Transverse colon (tissue), 4 donors: ENCODE measurements at regions not wholly inside any gene's neighbourhood (a gene's known extent, or its start where the extent isn't known, plus 50 kb on each side); places are given as distances from the start of the nearest gene placed in this dataset.

Experiments
- POLR2AphosphoS5 ChIP-seq, 3 donors: sonication (generic); formaldehyde crosslinking; IDR thresholded peaks; one replicate each; pipeline ENCODE4 v1.6.1; 2016; ENCODE audit warnings: antibody characterized with exemption in 3 of 3
- TF ChIP-seq, protein P1 (sequence below), 5 experiments: fragments of 200-600 bp in 3 of 5; fragments of 450-650 bp in 2 of 5; sonication (generic) in 3 of 5; IDR thresholded peaks; 1 replicate in 2 of 5; 2 replicates in 3 of 5; pipeline ENCODE4 v1.5.1; 2016 to 2017; ENCODE audit warnings: antibody characterized with exemption in 5 of 5, inconsistent platforms in 3 of 5, mild to moderate bottlenecking in 2 of 5, moderate library complexity in 1 of 5

DNA sequence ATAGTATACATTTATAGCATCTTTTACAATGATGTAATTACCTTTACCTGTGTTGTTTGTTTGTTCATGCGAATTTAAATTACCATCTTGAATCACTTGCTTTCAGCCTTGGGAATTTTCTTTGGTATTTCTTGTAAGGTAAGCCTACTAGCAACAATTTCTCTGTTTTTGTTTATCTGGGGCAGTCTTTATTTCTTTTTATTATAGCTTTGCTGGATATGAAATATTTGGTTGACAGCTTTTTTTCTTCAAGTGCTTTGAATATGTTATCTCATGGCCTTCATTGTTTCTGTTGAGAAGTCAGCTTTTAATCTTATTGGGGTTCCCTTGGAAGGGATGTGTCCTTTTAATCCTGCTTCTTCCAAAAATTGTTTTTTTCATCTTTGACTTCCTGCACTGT lies 292.8 kb upstream of the EDA2R start:
- TF ChIP-seq, protein P1, sequence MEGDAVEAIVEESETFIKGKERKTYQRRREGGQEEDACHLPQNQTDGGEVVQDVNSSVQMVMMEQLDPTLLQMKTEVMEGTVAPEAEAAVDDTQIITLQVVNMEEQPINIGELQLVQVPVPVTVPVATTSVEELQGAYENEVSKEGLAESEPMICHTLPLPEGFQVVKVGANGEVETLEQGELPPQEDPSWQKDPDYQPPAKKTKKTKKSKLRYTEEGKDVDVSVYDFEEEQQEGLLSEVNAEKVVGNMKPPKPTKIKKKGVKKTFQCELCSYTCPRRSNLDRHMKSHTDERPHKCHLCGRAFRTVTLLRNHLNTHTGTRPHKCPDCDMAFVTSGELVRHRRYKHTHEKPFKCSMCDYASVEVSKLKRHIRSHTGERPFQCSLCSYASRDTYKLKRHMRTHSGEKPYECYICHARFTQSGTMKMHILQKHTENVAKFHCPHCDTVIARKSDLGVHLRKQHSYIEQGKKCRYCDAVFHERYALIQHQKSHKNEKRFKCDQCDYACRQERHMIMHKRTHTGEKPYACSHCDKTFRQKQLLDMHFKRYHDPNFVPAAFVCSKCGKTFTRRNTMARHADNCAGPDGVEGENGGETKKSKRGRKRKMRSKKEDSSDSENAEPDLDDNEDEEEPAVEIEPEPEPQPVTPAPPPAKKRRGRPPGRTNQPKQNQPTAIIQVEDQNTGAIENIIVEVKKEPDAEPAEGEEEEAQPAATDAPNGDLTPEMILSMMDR (IDR thresholded peaks at IDR 0.05), result no peak
- TF ChIP-seq POLR2AphosphoS5 (IDR thresholded peaks at IDR 0.05), result no peak
